GM12874 (cell line): ENCODE measurements at regions not wholly inside any gene's neighbourhood (a gene's known extent, or its start where the extent isn't known, plus 50 kb on each side); places are given as distances from the start of the nearest gene placed in this dataset.

ENCODE experiments used
- CTCF ChIP-seq: IDR thresholded peaks from 2 replicates; pipeline ENCODE4 v1.5.1; 2011; ENCODE audit warnings: low read depth, mild to moderate bottlenecking, control low read depth, low read length, moderate library complexity; ENCODE audit not compliant: insufficient read depth

GRCh38 chr2:47719099-47719498 lies 63.8 kb upstream of the MSH6 start:
- TF ChIP-seq CTCF: no peak

- 0 out of 2 replicates have a peak, but pooled peaks have one; percentile 5 for TF ChIP-seq CTCF
These were observed 66.6 kb upstream of the MSH6 start for GRCh38 chr2:47716307-47716706.

- no peak for TF ChIP-seq CTCF
These were observed 67.4 kb upstream of the MSH6 start for GRCh38 chr2:47715552-47715951.

- no peak for TF ChIP-seq CTCF
These were observed 74.0 kb upstream of the MSH6 start for GRCh38 chr2:47708801-47709499.

- TF ChIP-seq CTCF: no peak
These were observed 78.7 kb upstream of the MSH6 start for GRCh38 chr2:47704287-47704686.

- TF ChIP-seq CTCF: no peak
These were observed 83.3 kb upstream of the MSH6 start for GRCh38 chr2:47699533-47700215.

GRCh38 chr2:47697000-47697601 lies 85.8 kb upstream of the MSH6 start:
- TF ChIP-seq CTCF: no peak
